ENCODE measurements at regions not wholly inside any gene's neighbourhood (a gene's known extent, or its start where the extent isn't known, plus 50 kb on each side); places are given as distances from the start of the nearest gene placed in this dataset.

- H3K27ac ChIP-seq (ENCODE audit: extremely low read depth, low read depth, low read length): no peak overlapping the region
- no peaks in the 10 kb centered on the region for H4K20me1 ChIP-seq (replicated peaks; ENCODE audit: control insufficient read depth, insufficient read depth, low read length)
- no peaks in the 10 kb centered on the region for H3K36me3 ChIP-seq (ENCODE audit: control insufficient read depth, insufficient read depth, low read length)
- intact Hi-C loops (cut with micrococcal nuclease): no loop called here
- FAIRE-seq (no peak), ATAC-seq (no peak), DNase-seq (ENCODE audit: extremely low read depth in 1 of 4, low spot score in 3 of 4) (no peak)
- H3K9me3 ChIP-seq (replicated peaks; ENCODE audit: control insufficient read depth, insufficient read depth, low read depth, low read length): no peaks in the 10 kb centered on the region; the same call in 1 of the 2 replicates
- no peaks in the 10 kb centered on the region for H3K27me3 ChIP-seq (ENCODE audit: control insufficient read depth in 2 of 2, insufficient read depth in 2 of 2, low read length in 2 of 2)
- ChIA-PET POLR2A (no interaction called here), CTCF (ENCODE audit: low intra/inter-chr PET ratio) (no interaction called here)
- H3K4me3 ChIP-seq: no peak overlapping the region
- in situ Hi-C loops (cut with MboI): no loop called here
- no peak overlapping the region for H3K9ac ChIP-seq (ENCODE audit: insufficient read depth in 1 of 2, low read depth in 2 of 2, low read length in 2 of 2)
- H3K4me1 ChIP-seq (replicated peaks in 1 of 2; ENCODE audit: control insufficient read depth in 2 of 2, insufficient read depth in 2 of 2, low read length in 2 of 2): no peaks in the 10 kb centered on the region
- H3K4me2 ChIP-seq (ENCODE audit: insufficient read depth, low read length): no peak overlapping the region
- 0% methylated on average over 1 of the region's 1 CpG for WGBS (ENCODE audit: insufficient coverage, low coverage, missing lambda C conversion rate)
- H3K9me1 ChIP-seq (ENCODE audit: control insufficient read depth, insufficient read depth, low read length): no peaks in the 10 kb centered on the region
- H2AFZ ChIP-seq (ENCODE audit: low read depth, low read length): no peak overlapping the region
- no peaks in the 10 kb centered on the region for H3K79me2 ChIP-seq (ENCODE audit: control insufficient read depth, insufficient read depth, low read length)
- TF ChIP-seq HDAC8 (tag; IDR thresholded peaks at IDR 0.05): no peak
- TF ChIP-seq TAF15 (IDR thresholded peaks at IDR 0.05; ENCODE audit: low read depth, low read length): no peak
- no peak for TF ChIP-seq ATF6 (CRISPR knock-in tag; IDR thresholded peaks at IDR 0.05)
- BruUV-seq (replicated peaks): no TSS peak
Observed at GRCh38 chr12:77697126-77697525, 133.6 kb upstream of the NAV3 start.

- Histone ChIP-seq H3K27ac (ENCODE audit: extremely low read depth, low read depth, low read length) (no peak overlapping the region), H3K9me1 (ENCODE audit: control insufficient read depth, insufficient read depth, low read length) (no peaks in the 10 kb centered on the region), H3K36me3 (ENCODE audit: control insufficient read depth, insufficient read depth, low read length) (no peaks in the 10 kb centered on the region), H3K9me3 (replicated peaks; ENCODE audit: control insufficient read depth, insufficient read depth, low read depth, low read length) (no peaks in the 10 kb centered on the region; the same call in 1 of the 2 replicates), H3K4me2 (ENCODE audit: insufficient read depth, low read length) (no peak overlapping the region), H3K4me1 (replicated peaks in 1 of 2; ENCODE audit: control insufficient read depth in 2 of 2, insufficient read depth in 2 of 2, low read length in 2 of 2) (no peaks in the 10 kb centered on the region), H3K79me2 (ENCODE audit: control insufficient read depth, insufficient read depth, low read length) (no peaks in the 10 kb centered on the region), H4K20me1 (replicated peaks; ENCODE audit: control insufficient read depth, insufficient read depth, low read length) (no peaks in the 10 kb centered on the region), H3K4me3 (no peak overlapping the region), H2AFZ (ENCODE audit: low read depth, low read length) (no peak overlapping the region), H3K9ac (ENCODE audit: insufficient read depth in 1 of 2, low read depth in 2 of 2, low read length in 2 of 2) (no peak overlapping the region), H3K27me3 (ENCODE audit: control insufficient read depth in 2 of 2, insufficient read depth in 2 of 2, low read length in 2 of 2) (no peaks in the 10 kb centered on the region)
- ChIA-PET CTCF (ENCODE audit: low intra/inter-chr PET ratio) (no interaction called here), POLR2A (no interaction called here)
- intact Hi-C loops (cut with micrococcal nuclease): no loop called here
- in situ Hi-C loops (cut with MboI): no loop called here
- 0% methylated on average over 2 of the region's 2 CpGs for WGBS (ENCODE audit: insufficient coverage, low coverage, missing lambda C conversion rate)
- FAIRE-seq (no peak), ATAC-seq (no peak), DNase-seq (ENCODE audit: extremely low read depth in 1 of 4, low spot score in 3 of 4) (no peak)
- BruUV-seq (replicated peaks): no TSS peak
- TF ChIP-seq ARID3B (CRISPR knock-in tag; IDR thresholded peaks at IDR 0.05; ENCODE audit: borderline replicate concordance) (no peak), XRCC3 (IDR thresholded peaks at IDR 0.05) (no peak), PRDM10 (IDR thresholded peaks at IDR 0.05; ENCODE audit: partially characterized antibody) (no peak), KLF6 (CRISPR knock-in tag; IDR thresholded peaks at IDR 0.05; ENCODE audit: borderline replicate concordance) (no peak)
Observed at GRCh38 chr12:77696183-77696582, 134.5 kb upstream of the NAV3 start.
